HG03342 (cell line): ENCODE measurements at regions not wholly inside any gene's neighbourhood (a gene's known extent, or its start where the extent isn't known, plus 50 kb on each side); places are given as distances from the start of the nearest gene placed in this dataset.

Experiments
- ATAC-seq: cut with Tn5 transposase; IDR thresholded peaks from one replicate; pipeline ENCODE4 v1.9.1; 2021; ENCODE audit warnings: mild to moderate bottlenecking, moderate library complexity; ENCODE audit not compliant: unreplicated experiment

DNA sequence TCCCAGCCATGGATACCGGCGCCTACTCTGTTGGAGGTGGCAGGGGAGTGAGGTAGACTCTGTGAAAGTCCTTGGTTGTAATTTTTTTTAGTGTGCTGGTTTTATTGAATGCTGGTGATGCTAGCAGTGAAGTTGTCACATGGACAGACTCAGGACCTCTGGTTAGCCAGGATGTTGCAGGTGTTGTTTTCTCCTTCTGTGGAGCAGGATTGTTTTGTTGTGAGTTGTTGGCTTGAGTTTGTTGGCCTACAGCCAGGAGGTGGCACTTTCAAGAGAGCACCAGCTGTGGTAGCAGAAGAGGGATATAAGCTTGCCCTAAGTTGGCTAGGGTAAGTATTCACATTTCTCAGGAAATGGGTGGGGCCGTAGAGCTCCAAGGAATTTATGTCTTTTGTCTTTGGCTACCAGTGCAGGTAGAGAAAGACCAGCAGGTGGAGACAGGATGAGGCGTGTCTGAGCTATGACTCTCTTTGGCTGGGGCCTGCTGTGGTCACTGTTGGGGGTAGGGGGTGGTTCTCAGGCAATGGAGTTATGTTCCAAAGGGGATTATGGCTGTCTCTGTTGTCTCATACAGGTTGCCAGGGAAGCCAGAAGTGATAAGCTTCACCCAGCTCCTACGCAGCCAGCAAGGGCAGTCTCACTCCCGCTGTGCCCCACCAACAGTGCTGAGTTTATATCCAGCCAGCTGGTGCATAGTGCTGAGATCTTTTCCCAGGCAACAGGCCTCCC is 248.7 kb downstream of the TAF11L14 start:
- ATAC-seq: no peak

GRCh38 chr5:17888155-17888554 is 253.9 kb downstream of the TAF11L14 start:
- ATAC-seq: no peak

DNA sequence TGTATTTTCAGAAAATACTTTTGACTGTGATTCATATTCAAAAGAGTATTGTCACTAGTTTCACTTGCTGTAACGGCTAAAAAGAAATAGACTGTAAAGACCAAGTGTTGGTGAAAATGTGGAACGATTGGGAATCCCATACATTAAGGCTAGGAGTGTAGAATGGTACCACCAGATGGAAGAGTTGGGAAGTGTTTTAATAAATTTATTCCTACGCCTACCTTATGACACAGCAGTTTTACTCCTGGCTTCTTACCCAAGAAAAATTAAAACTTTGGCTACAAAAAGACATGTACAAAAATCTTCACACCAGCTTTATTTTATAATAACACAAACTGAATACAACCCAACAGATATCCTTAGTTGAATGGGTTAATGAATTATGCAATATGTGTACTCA is 256.2 kb downstream of the TAF11L14 start:
- no peak for ATAC-seq

DNA sequence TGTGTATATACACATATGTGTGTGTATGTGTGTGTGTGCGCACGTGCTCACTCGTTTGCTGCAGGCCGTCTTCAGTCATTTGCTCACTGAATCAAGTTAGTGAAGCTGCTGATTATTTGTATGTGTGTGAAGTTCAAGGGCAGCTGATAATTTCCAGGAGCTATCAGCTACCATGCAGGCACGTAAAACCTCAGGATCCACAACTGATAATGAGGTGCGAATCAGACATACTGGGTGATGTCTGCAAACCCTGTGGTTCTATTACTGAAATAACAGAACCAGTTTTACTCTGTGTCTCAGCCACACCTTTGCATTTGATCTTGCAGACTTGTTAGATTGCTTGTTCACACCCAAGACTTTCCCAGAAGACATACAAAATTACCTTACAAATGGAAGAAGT is 257.6 kb downstream of the TAF11L14 start:
- no peak for ATAC-seq

DNA sequence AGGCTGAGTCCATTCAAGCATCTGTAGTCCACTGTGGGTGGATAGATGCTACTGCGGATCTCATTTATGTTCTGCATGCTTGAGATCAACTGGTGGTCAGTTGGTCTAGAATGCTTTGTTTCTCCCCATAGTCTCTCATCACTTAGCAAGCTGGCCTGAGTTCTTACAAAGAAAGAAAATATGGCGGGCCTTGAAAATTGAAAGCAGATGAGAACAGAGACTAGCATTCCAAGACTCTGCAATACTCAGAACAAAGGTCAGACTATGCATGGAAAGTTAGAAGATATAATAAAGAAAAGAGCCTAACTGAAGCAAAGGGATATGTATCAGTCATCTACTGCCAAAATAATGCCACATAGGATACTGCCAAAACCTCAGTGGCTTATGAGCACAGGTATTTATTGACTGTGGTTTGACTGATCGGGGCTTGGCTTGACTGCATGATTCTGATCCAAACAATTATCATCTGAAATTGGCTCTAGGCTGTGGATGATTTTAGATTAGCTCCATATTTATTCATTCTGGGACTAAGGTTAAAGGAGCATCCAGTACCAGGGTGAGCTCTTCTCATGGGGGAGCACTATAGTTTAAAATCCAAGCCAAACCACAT is 258.9 kb downstream of the TAF11L14 start:
- ATAC-seq: no peak

DNA sequence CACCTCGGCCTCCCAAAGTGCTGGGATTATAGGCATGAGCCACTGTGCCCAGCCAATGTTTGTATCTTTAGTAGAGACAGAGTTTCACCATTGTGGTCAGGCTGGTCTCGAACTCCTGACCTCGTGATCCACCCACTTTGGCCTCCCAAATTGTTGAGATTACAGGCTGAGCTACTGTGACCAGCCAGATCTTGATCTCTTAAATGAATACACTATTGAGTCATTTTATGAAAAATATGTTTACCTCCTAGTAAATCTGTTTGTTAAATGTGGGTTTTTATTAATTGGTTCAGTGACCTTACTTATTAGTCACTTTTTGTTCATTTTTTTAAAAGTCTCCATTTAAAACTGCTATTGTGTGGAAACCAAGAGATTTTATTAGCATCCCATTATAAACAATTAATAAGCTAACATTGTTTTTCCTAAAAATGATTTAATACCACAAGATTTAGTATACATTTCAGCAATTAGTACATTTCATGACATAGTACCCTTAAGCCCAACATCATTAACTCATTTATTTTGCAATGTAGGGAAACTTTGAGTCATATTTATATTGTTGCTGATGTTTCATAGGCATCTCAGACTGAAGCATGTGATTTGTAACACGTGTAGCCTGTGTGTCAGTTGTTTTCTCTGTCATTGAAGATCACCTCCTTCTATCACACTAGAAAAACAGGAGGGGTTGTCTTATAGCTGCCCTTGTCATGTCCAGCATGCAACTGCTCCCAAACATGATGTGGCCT is 261.2 kb downstream of the TAF11L14 start:
- ATAC-seq: no peak

DNA sequence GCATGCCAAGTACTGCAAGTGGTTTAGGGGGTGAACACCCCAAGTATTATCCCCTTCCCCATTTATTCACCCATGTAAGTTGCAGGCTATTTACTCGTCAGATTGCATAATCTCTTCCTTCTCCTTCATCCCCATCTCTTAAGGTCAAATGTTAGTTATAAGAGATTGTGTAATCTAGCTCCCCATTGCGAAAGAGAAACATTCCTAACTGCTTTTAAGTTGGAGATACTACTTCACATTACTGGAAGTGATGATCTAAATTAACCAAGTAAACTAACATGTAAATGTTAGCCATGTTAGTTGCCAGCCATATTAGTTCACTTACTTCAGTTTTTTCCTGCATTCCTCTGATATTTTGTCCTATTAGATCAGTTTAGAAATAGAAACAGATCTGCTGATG is 262.3 kb downstream of the TAF11L14 start:
- ATAC-seq: no peak

DNA sequence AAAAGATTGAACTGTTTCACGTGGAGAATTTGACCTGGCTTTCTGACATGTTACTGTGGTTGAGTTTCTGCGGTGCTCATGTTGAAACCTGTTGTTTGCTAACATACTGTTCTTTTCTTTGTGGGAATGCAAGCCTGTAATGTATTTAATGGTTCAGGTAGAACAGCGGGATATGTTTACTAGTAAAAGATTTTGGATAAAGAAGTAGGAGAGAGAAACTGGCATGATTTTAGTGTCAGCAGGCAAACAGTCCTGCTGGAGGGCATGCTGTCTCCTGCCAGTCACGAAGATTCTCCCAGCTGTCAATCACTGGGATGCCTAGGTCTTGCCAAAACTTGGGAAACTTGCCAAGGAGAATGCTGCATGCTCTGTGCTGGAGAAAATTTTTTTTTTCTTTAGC is 263.5 kb downstream of the TAF11L14 start:
- ATAC-seq: no peak

DNA sequence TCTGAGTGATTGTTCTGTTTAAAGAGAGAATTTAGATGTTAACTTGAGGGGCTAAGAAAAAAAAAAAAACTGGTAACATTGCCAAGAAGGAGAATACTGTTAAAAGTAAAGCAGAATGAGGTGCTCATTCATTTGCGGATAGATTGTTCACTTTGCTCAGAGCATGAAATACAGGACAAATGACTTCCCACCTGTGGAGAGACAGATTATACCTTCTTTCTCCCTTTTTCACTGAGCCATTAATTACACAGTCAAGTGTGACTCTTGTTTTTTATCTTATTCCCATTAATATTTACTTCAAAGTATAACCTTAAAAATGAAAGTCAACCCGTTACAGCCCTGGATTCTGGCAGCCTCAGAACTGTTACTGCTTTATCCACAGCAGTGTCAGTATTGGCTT is 264.5 kb downstream of the TAF11L14 start:
- no peak for ATAC-seq

- ATAC-seq: peak; percentile 82
These were observed 272.8 kb downstream of the TAF11L14 start for GRCh38 chr5:17907094-17907493.

- ATAC-seq: peak; percentile 54
These were observed 276.1 kb downstream of the TAF11L14 start for GRCh38 chr5:17910318-17910717.

- ATAC-seq: no peak
These were observed 278.5 kb downstream of the TAF11L14 start for GRCh38 chr5:17912794-17913193.

DNA sequence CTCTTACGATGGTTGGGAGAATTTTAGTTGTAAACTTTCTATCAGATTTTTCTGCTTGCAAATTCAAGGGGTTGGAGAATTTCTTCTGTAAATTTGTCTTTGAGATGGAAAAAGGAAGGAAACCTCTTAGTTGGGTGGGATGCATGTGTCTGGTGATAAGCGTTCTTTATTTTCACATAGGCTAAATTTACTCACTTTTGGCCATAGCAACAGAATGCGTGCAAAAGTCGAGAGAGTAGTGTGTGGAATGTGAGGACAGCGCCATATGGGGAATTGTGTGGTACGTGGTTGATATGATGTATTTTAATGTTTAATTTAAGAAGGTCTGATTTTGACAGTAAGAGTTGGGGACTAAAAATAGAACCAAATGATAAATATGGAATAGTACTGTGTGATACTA is 282.2 kb downstream of the TAF11L14 start:
- no peak for ATAC-seq

DNA sequence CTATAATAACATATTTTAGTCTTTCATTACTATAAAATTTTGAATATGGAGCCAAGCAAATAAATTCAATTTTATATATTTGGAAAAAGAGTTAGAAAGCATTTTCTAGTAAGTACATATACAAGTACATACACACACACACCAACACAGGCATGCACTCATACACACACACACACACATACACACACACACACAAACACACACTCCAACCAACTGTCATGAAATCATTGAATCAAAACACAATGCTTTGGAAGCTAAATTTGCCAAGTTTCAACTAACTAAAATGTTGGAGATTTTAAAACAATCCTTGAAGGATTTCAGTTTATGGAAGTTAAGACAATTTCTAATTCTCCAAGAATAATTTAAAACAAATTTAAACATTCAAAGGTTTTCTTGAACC is 283.2 kb downstream of the TAF11L14 start:
- no peak for ATAC-seq

DNA sequence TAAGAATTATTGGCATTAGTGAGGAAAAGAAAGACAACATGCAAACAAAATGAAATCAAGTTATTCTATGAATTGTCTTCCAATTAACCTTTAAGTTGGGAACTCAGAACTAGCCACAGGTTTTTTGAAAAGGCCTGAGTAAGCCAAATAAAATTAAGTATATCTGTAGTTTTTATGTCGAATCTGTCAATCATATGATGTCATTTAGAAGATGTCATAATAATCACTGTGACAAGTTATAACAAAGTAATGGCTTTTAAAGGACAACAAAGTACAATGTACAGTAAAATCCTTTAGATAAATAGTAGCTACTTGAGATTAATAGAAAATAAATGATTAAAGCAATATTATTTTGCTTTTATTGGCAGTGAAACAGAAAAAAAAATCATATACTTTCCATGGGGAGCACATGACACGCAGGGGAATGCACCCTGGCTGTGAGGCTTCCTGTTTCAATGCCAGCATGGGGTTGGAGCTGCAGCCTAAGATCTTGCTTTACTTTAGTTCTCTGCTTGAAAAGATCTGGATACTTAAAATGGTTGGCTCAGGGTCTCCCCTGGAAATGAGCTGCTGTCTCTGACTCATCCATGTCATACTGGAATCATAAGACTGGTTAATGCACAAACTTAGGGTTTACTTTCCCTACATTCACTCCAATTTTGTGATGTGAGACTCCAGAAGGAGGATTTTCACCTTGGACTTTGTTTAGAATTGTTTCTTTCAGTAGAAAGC is 284.3 kb downstream of the TAF11L14 start:
- ATAC-seq: no peak

GRCh38 chr5:17925276-17925675 is 291.0 kb downstream of the TAF11L14 start:
- ATAC-seq: no peak

DNA sequence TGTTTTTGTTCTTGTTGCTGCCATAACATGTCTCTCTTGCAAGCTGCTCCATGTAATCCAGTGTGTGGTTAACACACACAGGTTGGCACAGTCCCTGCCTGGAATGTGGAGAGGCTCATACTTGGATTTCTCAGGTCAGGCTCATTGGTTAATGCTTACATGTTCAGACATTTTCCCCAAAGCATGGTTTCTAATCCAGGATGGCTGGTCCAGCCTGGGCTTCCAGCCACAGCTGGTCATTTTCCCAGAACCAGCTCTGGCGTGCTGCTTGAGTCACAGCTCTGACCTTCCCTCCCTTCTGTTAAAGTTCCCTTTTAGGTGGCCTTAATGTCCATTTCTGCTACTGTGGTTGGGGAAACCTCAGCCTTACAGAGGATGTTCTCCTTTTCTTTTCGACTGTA is 294.3 kb downstream of the TAF11L14 start:
- ATAC-seq: no peak

GRCh38 chr5:17929171-17929570 is 294.9 kb downstream of the TAF11L14 start:
- no peak for ATAC-seq

- ATAC-seq: no peak
These were observed 296.1 kb downstream of the TAF11L14 start for GRCh38 chr5:17930346-17930745.

- ATAC-seq: no peak
These were observed 309.8 kb downstream of the TAF11L14 start for GRCh38 chr5:17944046-17944445.

GRCh38 chr5:17947029-17947428 is 312.8 kb downstream of the TAF11L14 start:
- ATAC-seq: no peak
